Hindlimb muscle (tissue), 1 donor: ENCODE measurements at regions not wholly inside any gene's neighbourhood (a gene's known extent, or its start where the extent isn't known, plus 50 kb on each side); places are given as distances from the start of the nearest gene placed in this dataset.

Source experiments
- DNase-seq: peaks from one replicate; pipeline ENCODE4 v3.0.0-alpha.2; 2013

DNA sequence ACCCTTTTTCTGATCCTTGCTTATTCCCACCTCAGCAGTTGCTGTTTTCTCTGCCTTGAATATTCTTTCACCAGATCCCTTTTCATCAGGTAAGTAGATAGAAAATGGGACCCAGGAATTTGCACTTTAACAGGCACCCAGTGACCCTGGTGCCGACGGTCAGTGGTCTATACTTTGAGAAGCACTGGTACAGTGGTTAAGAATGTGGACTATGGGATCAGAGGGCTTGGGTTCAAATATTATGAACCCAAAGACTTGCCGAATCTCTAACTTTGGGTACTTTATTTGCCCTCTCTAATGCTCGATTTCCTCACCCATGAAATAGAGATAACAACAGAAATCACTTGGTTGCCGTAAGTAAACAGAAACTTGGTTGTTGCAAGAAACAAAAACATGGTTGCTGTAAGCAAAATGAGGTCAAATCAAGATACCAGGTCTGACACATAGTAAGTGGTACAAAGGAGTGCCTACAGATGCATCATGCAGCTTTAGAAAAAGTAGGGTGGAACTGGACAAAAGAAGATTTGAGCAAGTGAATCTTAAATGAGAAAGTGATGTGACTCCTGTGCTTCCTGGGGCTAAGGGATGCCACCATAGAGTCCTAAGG, 69.5 kb upstream of the GLS start:
- no peak for DNase-seq

DNA sequence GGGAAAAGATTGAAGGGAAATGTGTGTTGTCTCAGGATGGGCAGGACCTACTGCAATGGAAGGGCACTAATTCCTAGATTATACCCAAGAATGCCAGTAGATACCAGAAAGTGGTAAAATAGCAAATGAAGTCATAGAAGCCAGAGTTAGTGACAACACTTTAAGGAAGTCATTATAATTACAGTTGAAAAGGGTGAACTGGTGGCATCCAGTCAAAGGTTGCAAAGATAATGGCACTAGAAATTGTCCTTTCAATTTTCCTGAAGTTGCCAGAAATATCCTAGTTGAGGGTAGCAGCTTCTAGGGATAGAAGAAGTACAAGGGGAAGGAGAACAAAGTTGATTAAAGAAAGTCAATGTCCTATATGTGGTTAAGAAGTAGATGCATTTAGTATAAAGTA, 68.8 kb upstream of the GLS start:
- no peak for DNase-seq

DNA sequence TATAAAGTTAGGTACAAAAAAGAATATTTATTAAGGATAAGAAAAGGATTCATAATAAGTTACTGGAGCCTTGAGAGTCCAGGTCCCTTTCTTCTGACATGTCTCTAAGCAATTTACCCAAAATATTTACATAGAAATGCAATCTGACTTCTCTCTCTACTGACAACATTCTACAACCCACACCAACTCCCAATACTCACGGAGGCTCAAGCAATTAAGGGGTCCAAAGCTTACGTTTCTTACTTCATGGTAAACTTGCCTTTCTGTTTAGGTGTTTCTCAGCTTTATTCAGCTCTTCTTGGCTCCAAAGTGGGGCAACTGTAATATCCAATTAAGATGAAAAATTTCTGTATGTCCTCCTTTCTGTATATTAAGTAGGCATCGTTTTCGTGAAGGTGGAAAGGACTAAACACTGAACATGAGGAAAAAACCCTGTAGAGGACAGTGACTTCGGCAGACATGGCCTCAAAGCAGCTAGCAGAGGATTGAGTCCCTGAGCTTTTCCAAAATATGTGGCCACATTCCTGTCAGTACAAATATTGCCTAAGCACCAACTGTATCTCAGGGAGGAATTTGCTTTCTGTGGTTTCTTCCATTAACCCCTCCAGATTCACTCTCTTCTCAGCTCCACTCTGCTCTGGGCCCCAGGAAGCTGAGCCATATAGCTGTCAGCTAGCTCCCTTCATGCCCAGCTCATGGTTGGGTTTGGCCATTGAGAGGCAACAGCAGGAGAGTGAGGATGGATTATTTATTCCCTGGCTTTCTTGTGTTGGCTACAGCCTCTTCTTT, 67.9 kb upstream of the GLS start:
- no peak for DNase-seq

DNA sequence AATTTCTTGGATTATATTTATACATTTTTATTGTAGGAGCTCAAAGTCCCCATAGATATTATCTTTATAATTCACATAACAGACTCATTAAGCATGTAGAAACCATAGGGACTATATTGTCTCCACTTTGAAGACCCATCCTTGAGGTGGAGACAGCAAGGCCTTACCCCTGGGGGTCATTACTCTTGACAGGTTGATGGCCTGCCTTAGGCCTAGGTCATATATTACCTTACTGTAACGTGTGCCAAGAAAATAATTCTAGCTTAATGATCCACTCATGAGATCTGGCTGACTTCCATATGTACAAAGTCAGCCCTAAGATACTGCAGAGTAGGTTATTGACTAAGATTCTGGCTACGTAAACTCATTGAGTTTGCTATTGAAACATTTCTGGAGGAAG, 65.4 kb upstream of the GLS start:
- DNase-seq, result no peak

DNA sequence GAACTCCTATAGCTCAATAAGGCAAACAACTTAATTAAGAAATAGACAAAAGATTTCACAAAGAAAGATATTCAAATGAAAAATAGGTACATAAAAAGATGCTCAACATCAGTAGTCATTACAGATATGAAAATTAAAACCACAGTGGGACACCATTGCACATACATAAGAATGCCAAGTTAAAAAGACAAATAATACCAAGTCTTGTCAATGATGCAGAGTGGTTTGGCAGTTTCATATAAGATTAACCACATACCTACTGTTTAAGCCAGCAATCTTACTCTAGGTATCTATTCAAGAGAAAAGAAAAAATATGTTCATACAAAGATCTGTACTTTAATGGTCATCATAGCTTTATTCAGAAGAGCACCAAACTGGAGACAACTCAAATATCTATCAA, 63.5 kb upstream of the GLS start:
- no peak for DNase-seq

DNA sequence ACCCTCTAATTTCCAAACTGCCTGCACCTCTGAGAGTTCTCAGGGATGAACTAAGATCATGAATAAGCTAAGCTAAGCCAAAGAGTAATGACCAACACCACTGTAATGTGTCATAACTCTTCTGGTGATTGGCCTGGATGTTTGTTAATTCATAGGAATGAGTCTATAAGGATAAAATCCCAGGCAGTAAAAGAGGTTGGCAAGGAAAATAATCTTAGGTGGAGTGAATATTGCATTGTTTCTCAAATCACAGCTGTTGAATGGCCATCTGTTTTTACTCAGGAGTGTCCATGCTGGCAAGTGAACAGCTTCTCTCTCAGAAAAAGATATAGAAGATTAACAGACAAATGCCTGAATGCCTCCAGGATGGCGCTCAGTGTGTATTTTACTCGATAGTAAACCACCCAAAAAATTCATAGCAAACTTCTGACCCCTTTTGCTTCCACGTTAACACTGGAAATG, 60.8 kb upstream of the GLS start:
- peak; percentile 70 for DNase-seq

DNA sequence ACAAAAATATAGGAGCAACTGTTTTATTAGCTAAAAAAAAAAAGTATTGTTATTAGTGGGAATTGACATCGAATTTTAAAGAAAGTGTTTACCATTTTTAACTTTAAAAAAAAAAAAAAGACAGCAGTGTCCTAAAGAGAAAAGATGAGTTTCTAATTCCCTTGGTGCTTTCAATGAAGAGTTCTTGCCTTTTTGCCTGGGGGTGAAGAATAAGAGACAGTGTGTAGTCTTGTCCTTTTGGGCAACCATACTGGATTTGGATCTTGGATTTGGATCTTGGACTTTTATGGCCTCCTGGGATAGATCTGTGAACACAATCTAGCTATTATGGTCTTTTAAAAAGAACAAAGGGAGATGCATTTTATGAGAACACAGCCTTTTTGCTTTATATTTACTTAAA, 60.2 kb upstream of the GLS start:
- DNase-seq, result no peak

DNA sequence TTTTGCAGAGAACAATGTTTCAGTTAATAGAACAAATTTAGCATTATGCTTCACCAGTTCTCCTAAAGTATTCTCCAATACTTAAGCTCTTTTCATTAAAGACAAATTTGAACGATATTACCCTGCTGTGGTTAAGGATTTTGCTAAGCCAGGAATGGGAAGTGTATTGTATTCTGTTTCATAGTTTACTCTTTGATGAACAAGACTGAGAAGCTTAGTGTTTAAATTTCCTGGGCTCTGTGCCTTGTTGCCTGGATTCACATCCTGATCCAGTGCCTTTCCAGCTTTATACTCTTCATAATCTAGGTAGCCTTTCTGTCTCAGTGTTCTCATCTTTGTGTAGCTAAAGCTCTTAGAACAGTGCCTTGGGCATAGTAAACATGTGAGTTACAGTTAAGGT, 58.6 kb upstream of the GLS start:
- no peak for DNase-seq

DNA sequence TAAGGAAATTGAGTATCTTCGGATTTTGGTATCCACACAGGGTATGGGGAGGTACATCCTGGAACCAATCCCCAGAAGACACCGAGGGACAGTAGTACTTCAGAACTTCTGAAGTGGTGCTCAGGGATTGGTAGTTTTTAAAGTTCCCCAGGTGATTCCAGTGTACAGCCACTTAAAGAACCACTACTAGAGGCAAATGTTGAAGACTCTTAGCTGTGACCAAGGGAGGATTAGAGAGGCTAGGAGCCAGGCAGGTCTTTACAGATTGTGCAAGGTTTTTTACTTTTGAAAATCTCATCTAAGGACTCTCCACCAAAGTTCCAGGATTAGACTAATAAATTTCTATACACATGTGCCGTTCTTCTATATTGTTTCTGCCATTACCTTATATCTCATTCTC, 52.9 kb upstream of the GLS start:
- DNase-seq, result no peak

DNA sequence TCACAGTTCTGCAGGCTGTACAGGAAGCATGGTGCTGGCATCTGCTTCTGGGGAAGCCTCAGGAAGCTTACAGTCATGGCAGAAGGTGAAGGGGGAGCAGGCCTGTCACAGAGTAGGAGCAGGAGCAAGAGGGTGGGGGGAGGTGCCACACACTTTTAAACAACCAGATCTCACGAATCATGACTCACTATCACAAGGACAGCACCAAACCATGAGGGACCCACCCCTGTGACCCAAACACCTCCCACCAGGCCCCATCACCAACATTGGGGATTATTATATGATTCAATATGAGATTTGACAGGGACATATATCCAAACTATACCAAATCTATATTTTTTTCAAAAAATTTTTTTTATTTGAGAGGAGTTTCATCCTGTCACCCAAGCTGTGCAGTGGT, 51.0 kb upstream of the GLS start:
- DNase-seq, result no peak
